ENCODE measurements at regions not wholly inside any gene's neighbourhood (a gene's known extent, or its start where the extent isn't known, plus 50 kb on each side); places are given as distances from the start of the nearest gene placed in this dataset.

- DNase-seq (ENCODE audit: low spot score), result no peak
Measured at GRCh38 chr9:115254287-115255180, 136.6 kb upstream of the TNC start.

- DNase-seq (ENCODE audit: low spot score), result no peak
Measured at GRCh38 chr9:115261656-115262081, 143.7 kb upstream of the TNC start.

- peak; percentile 66 for DNase-seq (ENCODE audit: low spot score)
Measured at GRCh38 chr9:115262477-115262876, 144.5 kb upstream of the TNC start.

GRCh38 chr9:115262952-115263351, 145.0 kb upstream of the TNC start:
- no peak for DNase-seq (ENCODE audit: low spot score)

- DNase-seq (ENCODE audit: low spot score), result no peak
Measured at GRCh38 chr9:115263371-115264075, 145.6 kb upstream of the TNC start.

- DNase-seq (ENCODE audit: low spot score), result no peak
Measured at GRCh38 chr9:115264313-115264712, 146.4 kb upstream of the TNC start.

- DNase-seq (ENCODE audit: low spot score), result no peak
Measured at GRCh38 chr9:115267790-115268189, 149.8 kb upstream of the TNC start.

- no peak for DNase-seq (ENCODE audit: low spot score)
Measured at GRCh38 chr9:115275753-115276152, 157.8 kb upstream of the TNC start.

GRCh38 chr9:115276621-115277020, 158.7 kb upstream of the TNC start:
- DNase-seq (ENCODE audit: low spot score), result no peak

GRCh38 chr9:115277301-115277700, 159.3 kb upstream of the TNC start:
- no peak for DNase-seq (ENCODE audit: low spot score)

GRCh38 chr9:115278326-115279035, 160.5 kb upstream of the TNC start:
- no peak for DNase-seq (ENCODE audit: low spot score)

GRCh38 chr9:115283395-115283794, 165.4 kb upstream of the TNC start:
- no peak for DNase-seq (ENCODE audit: low spot score)

GRCh38 chr9:115285836-115286235, 167.9 kb upstream of the TNC start:
- no peak for DNase-seq (ENCODE audit: low spot score)

GRCh38 chr9:115286411-115286810, 168.5 kb upstream of the TNC start:
- no peak for DNase-seq (ENCODE audit: low spot score)

GRCh38 chr9:115289757-115290208, 171.8 kb upstream of the TNC start:
- DNase-seq (ENCODE audit: low spot score), result no peak

GRCh38 chr9:115291841-115292240, 173.9 kb upstream of the TNC start:
- no peak for DNase-seq (ENCODE audit: low spot score)

- no peak for DNase-seq (ENCODE audit: low spot score)
Measured at GRCh38 chr9:115292584-115293279, 174.8 kb upstream of the TNC start.

GRCh38 chr9:115295734-115296133, 177.8 kb upstream of the TNC start:
- DNase-seq (ENCODE audit: low spot score), result no peak

GRCh38 chr9:115296831-115297565, 179.0 kb upstream of the TNC start:
- no peak for DNase-seq (ENCODE audit: low spot score)

- no peak for DNase-seq (ENCODE audit: low spot score)
Measured at GRCh38 chr9:115300116-115300515, 182.2 kb upstream of the TNC start.

- DNase-seq (ENCODE audit: low spot score), result no peak
Measured at GRCh38 chr9:115300874-115301273, 182.9 kb upstream of the TNC start.
